Skeletal muscle satellite cell (primary cell): ENCODE measurements at regions not wholly inside any gene's neighbourhood (a gene's known extent, or its start where the extent isn't known, plus 50 kb on each side); places are given as distances from the start of the nearest gene placed in this dataset.

Experiments
- H3K27me3 ChIP-seq: 2 replicates; pipeline ENCODE4 v1.7.0; 2013; ENCODE audit warnings: low read length; ENCODE audit not compliant: control insufficient read depth, insufficient read depth
- H3K36me3 ChIP-seq: 2 replicates; pipeline ENCODE4 v1.7.0; 2013; ENCODE audit warnings: mild to moderate bottlenecking, control low read depth, low read length; ENCODE audit not compliant: insufficient read depth
- H3K4me1 ChIP-seq: 2 replicates; pipeline ENCODE4 v1.7.0; 2013; ENCODE audit warnings: low read length; ENCODE audit not compliant: control insufficient read depth, insufficient read depth
- H3K4me2 ChIP-seq: 2 replicates; pipeline ENCODE4 v1.7.0; 2013; ENCODE audit warnings: mild to moderate bottlenecking, low read length
- H3K4me3 ChIP-seq: 2 replicates; pipeline ENCODE4 v1.7.0; 2013; ENCODE audit warnings: low read length
- H3K9ac ChIP-seq: 2 replicates; pipeline ENCODE4 v1.7.0; 2013; ENCODE audit warnings: mild to moderate bottlenecking, low read depth, low read length, moderate library complexity
- H3K9me3 ChIP-seq: replicated peaks from 2 replicates; pipeline ENCODE4 v1.7.0; 2013; ENCODE audit warnings: mild to moderate bottlenecking, control low read depth, low read length

DNA sequence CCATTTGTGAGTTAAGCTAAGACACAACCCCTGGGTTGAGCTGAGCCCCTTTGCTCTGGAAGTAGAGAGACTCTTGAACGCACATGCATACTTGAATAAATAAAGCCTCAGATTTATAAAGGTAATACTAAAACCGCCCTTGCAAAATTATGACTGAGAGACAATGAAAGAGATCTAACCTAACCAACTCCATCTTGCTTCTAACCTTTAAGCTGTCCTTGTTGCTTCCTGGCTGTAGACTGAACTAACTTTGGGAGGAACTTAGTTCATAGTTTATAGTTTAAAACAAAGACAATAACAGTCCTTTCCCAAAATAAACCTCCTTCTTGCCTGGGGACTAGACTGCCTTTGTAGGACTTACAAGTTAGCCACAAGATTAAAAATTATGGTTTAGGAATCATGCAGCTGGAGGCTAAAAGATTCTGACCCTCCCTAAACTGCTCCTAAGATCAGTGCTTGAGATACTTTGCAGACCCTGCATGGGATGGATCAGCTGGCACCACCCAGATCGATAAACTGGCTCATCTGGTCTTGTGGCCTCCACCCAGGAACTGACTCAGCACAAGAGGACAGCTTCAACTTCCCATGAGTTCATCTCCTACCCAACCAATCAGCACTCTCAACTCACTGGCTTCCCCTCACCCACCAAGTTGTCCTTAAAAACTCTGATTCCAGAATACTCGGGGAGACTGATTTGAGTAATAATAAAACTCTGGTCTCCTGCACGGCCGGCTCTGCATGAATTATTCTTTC, 240.2 kb upstream of the SLC14A2 start:
- Histone ChIP-seq H3K9ac (no peak overlapping the region), H3K4me2 (no peak overlapping the region), H3K27me3 (no peaks in the 10 kb centered on the region), H3K4me1 (peaks cover 14% of the 10 kb centered on the region), H3K9me3 (no peaks in the 10 kb centered on the region), H3K4me3 (no peak overlapping the region), H3K36me3 (no peaks in the 10 kb centered on the region)

DNA sequence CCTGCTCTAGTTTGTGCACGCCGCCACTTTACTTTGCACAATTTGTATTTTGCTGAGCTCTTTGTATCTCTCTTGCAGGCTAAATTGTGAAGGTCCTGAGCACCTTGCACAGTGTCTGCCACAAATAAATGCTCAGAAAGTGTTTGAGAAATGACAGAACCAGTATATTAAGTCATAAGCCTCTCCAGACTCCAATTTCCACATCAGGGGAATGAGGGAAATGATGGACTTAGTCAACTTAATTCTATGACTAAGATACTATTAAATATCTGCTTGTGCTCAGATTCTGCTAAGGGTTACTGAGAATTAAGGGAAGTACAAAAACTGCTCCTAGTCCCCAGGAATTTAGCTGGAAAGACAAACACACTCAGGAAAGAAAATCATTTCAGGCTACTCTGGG, 239.1 kb upstream of the SLC14A2 start:
- Histone ChIP-seq H3K4me3 (no peak overlapping the region), H3K36me3 (no peaks in the 10 kb centered on the region), H3K9ac (no peak overlapping the region), H3K27me3 (no peaks in the 10 kb centered on the region), H3K9me3 (no peaks in the 10 kb centered on the region), H3K4me2 (no peak overlapping the region), H3K4me1 (peaks cover 7% of the 10 kb centered on the region)

DNA sequence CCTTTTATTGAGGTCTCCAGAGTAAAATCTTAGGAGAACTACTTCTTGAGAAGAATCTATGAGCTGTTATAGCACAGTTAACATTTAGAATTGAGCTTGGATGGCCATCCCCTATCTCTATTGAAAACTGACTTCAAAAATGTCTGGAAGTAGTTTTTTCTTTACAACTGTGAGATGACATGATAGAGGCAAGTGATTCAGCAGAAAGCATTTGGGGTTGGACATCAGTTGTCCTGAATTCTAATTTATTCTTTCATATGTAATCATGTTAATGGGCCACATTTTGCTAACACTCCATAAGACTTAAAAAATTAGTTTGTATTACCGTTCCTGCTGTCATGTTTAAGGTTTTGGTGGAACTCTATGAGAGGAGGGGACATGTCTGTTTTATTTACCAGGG, 237.0 kb upstream of the SLC14A2 start:
- Histone ChIP-seq H3K9ac (no peak overlapping the region), H3K4me2 (no peak overlapping the region), H3K27me3 (no peaks in the 10 kb centered on the region), H3K4me1 (peaks cover 7% of the 10 kb centered on the region), H3K36me3 (no peaks in the 10 kb centered on the region), H3K4me3 (no peak overlapping the region), H3K9me3 (no peaks in the 10 kb centered on the region)

DNA sequence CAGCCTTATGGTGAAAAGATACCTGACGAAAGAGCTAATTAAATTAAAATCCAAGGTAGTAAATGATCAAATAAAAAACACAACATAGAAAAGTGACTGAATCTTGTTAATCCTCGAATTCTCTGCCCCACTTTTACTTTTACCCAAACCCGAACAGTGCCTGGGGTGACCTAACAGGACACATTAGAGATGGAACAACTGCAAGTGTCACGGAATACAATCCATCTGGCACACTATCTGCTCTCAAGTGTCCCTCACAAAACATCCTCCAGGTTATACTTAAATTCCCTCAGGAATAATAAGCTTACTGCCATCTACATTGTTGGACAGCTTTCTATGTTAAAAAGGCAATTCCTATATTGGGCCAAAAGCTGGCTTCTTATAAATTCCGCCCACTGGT, 236.3 kb upstream of the SLC14A2 start:
- Histone ChIP-seq H3K27me3 (no peaks in the 10 kb centered on the region), H3K36me3 (no peaks in the 10 kb centered on the region), H3K9me3 (no peaks in the 10 kb centered on the region), H3K4me1 (peaks cover 7% of the 10 kb centered on the region), H3K9ac (no peak overlapping the region), H3K4me3 (no peak overlapping the region), H3K4me2 (no peak overlapping the region)

DNA sequence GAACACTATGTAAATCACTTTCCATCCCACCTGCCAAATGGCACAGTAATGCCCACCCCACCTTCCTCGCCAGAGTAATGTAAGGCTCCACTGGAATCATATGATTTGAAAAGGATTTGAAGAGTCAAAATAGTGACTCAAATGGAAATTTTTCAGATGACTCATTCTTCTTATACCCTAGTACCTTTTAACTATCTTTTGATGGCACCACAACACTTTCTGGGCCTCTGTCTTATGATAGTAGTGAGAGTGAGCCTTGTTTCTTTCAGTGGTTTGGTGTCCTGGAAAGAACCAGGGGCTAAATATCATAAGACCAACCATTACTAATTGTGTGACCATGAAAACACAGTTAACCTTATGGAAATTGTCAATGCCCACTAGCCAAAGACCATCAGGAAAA, 235.4 kb upstream of the SLC14A2 start:
- Histone ChIP-seq H3K9me3 (no peaks in the 10 kb centered on the region), H3K9ac (no peak overlapping the region), H3K36me3 (no peaks in the 10 kb centered on the region), H3K4me2 (no peak overlapping the region), H3K4me3 (no peak overlapping the region), H3K4me1 (peaks cover 7% of the 10 kb centered on the region), H3K27me3 (no peaks in the 10 kb centered on the region)

DNA sequence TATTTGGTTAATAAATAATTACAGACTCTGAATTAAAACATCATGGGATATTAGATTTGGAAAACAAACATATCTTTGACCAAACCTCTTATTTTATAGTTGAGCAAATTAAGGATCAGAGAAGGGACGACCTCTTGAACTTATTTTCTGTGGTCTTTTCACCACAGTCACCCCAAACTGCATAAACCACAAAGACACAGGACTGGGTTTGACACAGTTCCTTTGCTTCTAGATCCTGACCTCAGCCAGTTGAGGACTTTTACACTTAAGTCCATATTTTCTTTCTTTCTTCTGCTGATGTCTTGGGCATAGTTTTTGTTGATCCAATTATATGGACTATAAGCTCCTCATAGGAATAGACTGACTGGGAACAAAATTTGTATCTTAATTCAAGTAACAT, 234.0 kb upstream of the SLC14A2 start:
- H3K27me3 ChIP-seq: peaks cover 7% of the 10 kb centered on the region
- H3K4me2 ChIP-seq: no peak overlapping the region
- H3K4me3 ChIP-seq: no peak overlapping the region
- H3K9me3 ChIP-seq: no peaks in the 10 kb centered on the region
- no peaks in the 10 kb centered on the region for H3K4me1 ChIP-seq
- H3K36me3 ChIP-seq: no peaks in the 10 kb centered on the region
- no peak overlapping the region for H3K9ac ChIP-seq

DNA sequence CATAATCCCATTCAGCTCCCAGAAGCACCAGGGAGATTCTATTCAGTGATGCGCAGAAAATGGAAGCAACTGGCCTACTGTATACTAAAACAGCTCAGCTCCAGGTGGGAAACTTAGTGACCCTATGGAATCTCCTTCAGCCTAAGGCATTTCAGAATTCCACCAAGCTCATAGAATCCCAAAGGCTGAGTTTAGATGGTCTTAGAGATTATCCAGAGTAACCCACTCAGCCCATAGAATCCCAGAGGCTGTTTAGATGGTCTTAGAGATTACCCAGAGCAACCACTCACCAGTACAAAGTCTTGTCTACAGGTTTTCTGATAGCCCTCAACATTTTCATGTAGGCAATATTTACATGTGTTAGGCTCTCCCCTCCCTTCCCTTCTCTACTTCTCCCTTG, 232.0 kb upstream of the SLC14A2 start:
- Histone ChIP-seq H3K36me3 (no peaks in the 10 kb centered on the region), H3K4me3 (no peak overlapping the region), H3K27me3 (peaks cover 13% of the 10 kb centered on the region), H3K9ac (no peak overlapping the region), H3K4me2 (no peak overlapping the region), H3K4me1 (no peaks in the 10 kb centered on the region), H3K9me3 (no peaks in the 10 kb centered on the region)

DNA sequence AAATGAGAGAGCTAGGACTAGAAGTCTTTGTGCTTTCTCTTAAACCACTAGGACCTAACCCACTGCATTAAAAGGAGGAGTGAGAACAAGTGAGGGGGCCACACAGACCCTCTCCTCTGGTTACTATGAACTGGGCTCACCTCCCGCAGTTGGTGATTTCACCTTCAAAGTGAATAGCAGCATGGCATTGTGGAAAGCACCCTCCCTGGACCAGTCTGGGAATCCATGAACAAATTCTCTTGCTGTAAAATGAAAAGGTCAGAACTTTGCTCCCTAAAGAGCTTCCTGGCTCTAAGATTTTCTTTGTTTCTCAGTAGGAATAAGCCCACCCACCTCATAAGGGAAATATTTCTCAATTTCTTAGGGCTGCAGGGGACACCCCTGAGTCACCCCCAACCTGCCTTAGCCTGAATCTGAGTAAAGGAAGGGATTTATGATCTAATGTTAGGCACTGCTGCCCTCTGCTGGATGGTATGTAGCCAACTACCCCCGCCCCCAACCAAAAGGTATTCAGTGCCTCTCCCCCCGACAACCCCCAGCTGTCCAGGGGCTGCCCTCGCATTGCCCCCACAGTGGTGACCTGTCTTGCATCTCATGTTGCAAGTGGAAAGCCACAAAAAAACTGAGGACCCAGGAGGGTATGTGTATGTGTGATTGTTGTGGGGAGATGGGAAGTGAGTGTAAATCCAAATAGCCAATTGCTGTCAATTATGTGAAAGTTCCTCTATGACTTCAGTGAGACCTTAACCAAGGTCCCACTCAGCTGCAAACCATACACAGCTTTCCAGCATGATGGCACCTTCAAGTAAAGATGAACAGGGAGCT, 230.9 kb upstream of the SLC14A2 start:
- H3K36me3 ChIP-seq: no peaks in the 10 kb centered on the region
- no peak overlapping the region for H3K4me2 ChIP-seq
- H3K4me1 ChIP-seq: no peaks in the 10 kb centered on the region
- H3K9ac ChIP-seq: no peak overlapping the region
- H3K9me3 ChIP-seq: no peaks in the 10 kb centered on the region
- H3K4me3 ChIP-seq: no peak overlapping the region
- H3K27me3 ChIP-seq: peaks cover 13% of the 10 kb centered on the region

DNA sequence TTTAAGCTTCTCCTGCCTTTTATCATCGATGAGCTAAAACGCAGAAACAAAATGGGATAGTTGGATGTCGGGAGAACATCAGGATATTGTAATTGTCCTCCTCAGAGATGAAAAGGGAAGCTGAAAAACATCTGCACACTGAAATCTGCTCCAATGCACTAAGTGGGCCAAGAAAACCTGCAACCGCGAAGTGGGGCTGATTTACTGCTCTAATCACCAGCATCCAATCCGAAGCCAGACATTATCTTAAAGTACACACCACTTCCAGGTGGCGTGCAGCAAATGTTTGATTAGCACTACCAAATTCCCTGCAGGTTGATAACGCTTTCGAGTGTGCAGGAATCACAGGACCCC, 230.3 kb upstream of the SLC14A2 start:
- Histone ChIP-seq H3K4me3 (no peak overlapping the region), H3K9me3 (no peaks in the 10 kb centered on the region), H3K9ac (no peak overlapping the region), H3K4me2 (no peak overlapping the region), H3K36me3 (no peaks in the 10 kb centered on the region), H3K27me3 (peaks cover 13% of the 10 kb centered on the region), H3K4me1 (no peaks in the 10 kb centered on the region)

DNA sequence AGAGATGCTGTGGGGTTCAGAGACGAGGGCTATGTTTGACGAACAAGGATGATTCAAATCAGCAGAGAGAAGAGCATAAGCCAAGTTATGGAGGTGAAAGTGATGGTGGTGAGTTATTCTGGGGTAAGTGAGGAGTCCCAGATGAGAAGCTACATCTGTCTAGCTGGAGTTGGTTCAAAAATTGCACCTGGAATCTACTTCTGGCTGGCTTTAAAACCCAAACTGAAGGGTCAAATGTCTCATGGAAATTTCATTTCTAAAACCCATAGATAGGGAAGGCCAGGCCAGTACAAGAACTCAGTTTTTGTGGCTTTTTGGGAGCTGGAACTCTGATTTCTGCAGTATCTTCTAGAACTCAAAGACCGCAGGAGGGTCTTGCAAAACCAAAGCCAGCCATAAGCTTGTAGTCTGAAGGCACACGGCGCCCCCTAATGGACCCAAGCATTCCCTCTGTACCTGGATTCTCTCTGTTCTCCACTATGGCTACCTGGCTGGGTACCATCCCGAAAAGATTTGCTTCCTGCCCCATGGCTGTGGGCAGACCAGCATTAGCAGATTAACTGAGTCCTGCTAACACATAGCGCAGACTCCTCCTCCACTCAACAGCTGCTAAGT, 229.1 kb upstream of the SLC14A2 start:
- Histone ChIP-seq H3K9ac (no peak overlapping the region), H3K4me1 (no peaks in the 10 kb centered on the region), H3K4me3 (no peak overlapping the region), H3K9me3 (no peaks in the 10 kb centered on the region), H3K36me3 (no peaks in the 10 kb centered on the region), H3K4me2 (no peak overlapping the region), H3K27me3 (peaks cover 13% of the 10 kb centered on the region)

DNA sequence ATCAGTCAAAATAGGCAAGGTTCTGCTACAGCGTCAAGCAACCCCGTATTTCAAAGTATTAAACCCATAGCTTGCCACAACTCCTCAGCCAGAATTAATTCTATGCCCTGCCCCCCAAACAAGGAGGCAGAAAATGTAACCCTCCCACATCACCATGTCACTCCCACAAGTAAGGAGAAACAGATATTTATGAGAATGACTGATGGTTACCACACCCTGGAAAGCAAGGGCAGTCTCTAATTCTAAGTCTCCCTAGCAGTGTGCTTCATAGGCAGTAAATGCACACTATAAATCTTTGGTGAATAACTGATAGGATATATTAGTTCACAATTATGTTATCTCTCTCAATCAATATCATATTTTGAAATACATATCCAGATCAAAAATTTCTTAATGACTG, 228.0 kb upstream of the SLC14A2 start:
- Histone ChIP-seq H3K4me3 (no peak overlapping the region), H3K4me2 (no peak overlapping the region), H3K36me3 (no peaks in the 10 kb centered on the region), H3K27me3 (peaks cover 13% of the 10 kb centered on the region), H3K9ac (no peak overlapping the region), H3K4me1 (no peaks in the 10 kb centered on the region), H3K9me3 (no peaks in the 10 kb centered on the region)
